SK-N-SH treated with all-trans-retinoic acid at 6 μM for 48 hours (cell line): ENCODE measurements at regions not wholly inside any gene's neighbourhood (a gene's known extent, or its start where the extent isn't known, plus 50 kb on each side); places are given as distances from the start of the nearest gene placed in this dataset.

Experiments
- ZFP3 ChIP-seq: fragments of 250-450 bp; sonication (Bioruptor Pico); IDR thresholded peaks from 2 replicates; pipeline ENCODE4 v1.5.0; 2020; ENCODE audit warnings: mild to moderate bottlenecking, moderate library complexity
- TF ChIP-seq, protein P1 (sequence below): fragments of 250-450 bp; sonication (Bioruptor Pico); IDR thresholded peaks from 2 replicates; pipeline ENCODE4 v1.8.0; 2021; ENCODE audit warnings: low read depth, mild to moderate bottlenecking, moderate library complexity, borderline replicate concordance

DNA sequence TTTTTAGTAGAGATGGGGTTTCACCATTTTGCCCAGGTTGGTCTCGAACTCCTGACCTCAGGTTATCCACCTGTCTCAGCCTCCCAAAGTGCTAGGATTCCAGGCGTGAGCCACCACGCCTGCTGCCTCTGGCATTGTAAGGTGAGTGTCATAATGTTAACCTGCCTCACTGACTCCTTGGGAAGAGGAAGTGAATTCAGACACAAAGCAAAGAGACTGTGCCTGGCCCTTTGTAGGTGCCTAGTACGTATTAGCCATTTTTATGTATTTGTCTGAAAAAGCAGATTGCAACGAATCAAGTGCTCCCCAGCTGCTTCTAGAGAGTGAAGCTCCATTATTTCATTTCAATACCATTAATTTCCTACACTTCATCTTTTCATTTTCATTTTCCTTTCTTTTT, 260.5 kb downstream of the SAMD5 start:
- TF ChIP-seq, protein P1, sequence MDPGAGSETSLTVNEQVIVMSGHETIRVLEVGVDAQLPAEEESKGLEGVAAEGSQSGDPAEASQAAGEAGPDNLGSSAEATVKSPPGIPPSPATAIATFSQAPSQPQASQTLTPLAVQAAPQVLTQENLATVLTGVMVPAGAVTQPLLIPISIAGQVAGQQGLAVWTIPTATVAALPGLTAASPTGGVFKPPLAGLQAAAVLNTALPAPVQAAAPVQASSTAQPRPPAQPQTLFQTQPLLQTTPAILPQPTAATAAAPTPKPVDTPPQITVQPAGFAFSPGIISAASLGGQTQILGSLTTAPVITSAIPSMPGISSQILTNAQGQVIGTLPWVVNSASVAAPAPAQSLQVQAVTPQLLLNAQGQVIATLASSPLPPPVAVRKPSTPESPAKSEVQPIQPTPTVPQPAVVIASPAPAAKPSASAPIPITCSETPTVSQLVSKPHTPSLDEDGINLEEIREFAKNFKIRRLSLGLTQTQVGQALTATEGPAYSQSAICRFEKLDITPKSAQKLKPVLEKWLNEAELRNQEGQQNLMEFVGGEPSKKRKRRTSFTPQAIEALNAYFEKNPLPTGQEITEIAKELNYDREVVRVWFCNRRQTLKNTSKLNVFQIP (CRISPR knock-in tag): no peak
- no peak for TF ChIP-seq ZFP3
